ENCODE measurements at regions not wholly inside any gene's neighbourhood (a gene's known extent, or its start where the extent isn't known, plus 50 kb on each side); places are given as distances from the start of the nearest gene placed in this dataset.

GRCh38 chr20:50374541-50375078 is 135.6 kb upstream of the PTPN1 start:
- no peak for TF ChIP-seq CTCF (IDR thresholded peaks at IDR 0.05; ENCODE audit: insufficient read depth, low read length, poor library complexity, severe bottlenecking)
- no peak for TF ChIP-seq EZH2phosphoT487 (conservative IDR thresholded peaks at IDR 0.05; ENCODE audit: low read length)

Measured in SU-DHL-6 (cell line).